Trophoblast cell (in vitro differentiated cells and primary cell): ENCODE measurements at regions not wholly inside any gene's neighbourhood (a gene's known extent, or its start where the extent isn't known, plus 50 kb on each side); places are given as distances from the start of the nearest gene placed in this dataset.

ENCODE experiments used
- DNase-seq, 2 donors: peaks; one replicate each; pipeline ENCODE4 v3.0.0-alpha.2; 2016
- H2AFZ ChIP-seq: 2 replicates; pipeline ENCODE4 v1.6.1; 2013; ENCODE audit warnings: low read length, moderate library complexity, mild to moderate bottlenecking; ENCODE audit not compliant: insufficient read depth, poor library complexity
- H2AK5ac ChIP-seq: 2 replicates; pipeline ENCODE4 v1.6.1; 2013; ENCODE audit warnings: mild to moderate bottlenecking, low read length
- H2BK120ac ChIP-seq: 2 replicates; pipeline ENCODE4 v1.6.1; 2013; ENCODE audit warnings: low read length, mild to moderate bottlenecking, moderate library complexity; ENCODE audit not compliant: insufficient read depth, poor library complexity
- H2BK12ac ChIP-seq: 2 replicates; pipeline ENCODE4 v1.6.1; 2013; ENCODE audit warnings: mild to moderate bottlenecking, low read length, moderate library complexity
- H2BK5ac ChIP-seq: 2 replicates; pipeline ENCODE4 v1.6.1; 2013; ENCODE audit warnings: low read length, low read depth, moderate library complexity, mild to moderate bottlenecking; ENCODE audit not compliant: poor library complexity
- H3K14ac ChIP-seq: 2 replicates; pipeline ENCODE4 v1.6.1; 2013; ENCODE audit warnings: mild to moderate bottlenecking, low read length
- H3K18ac ChIP-seq: 2 replicates; pipeline ENCODE4 v1.6.1; 2013; ENCODE audit warnings: mild to moderate bottlenecking, low read length
- H3K23ac ChIP-seq: 2 replicates; pipeline ENCODE4 v1.6.1; 2013; ENCODE audit warnings: low read length
- H3K27ac ChIP-seq: 2 replicates; pipeline ENCODE4 v1.5.1; 2013; ENCODE audit warnings: low read depth, mild to moderate bottlenecking, inconsistent platforms, low read length, moderate library complexity
- H3K27me3 ChIP-seq: 2 replicates; pipeline ENCODE4 v1.6.1; 2013; ENCODE audit warnings: inconsistent platforms, mild to moderate bottlenecking, low read length, moderate library complexity; ENCODE audit not compliant: insufficient read depth
- H3K36me3 ChIP-seq, 2 experiments: 1 replicate in 1 of 2; 2 replicates in 1 of 2; pipeline ENCODE4 v1.6.1; 2013; ENCODE audit warnings: low read length in 2 of 2, mild to moderate bottlenecking in 2 of 2, moderate library complexity in 1 of 2; ENCODE audit not compliant: insufficient read depth in 2 of 2, control insufficient read depth in 1 of 2
- H3K4ac ChIP-seq: 2 replicates; pipeline ENCODE4 v1.6.1; 2013; ENCODE audit warnings: low read depth, mild to moderate bottlenecking, low read length, moderate library complexity
- H3K4me1 ChIP-seq, 2 experiments: 1 replicate in 1 of 2; 2 replicates in 1 of 2; pipeline ENCODE4 v1.6.1; 2013; ENCODE audit warnings: low read length in 2 of 2, mild to moderate bottlenecking in 2 of 2, moderate library complexity in 1 of 2; ENCODE audit not compliant: insufficient read depth in 2 of 2, control insufficient read depth in 1 of 2
- H3K4me2 ChIP-seq: 2 replicates; pipeline ENCODE4 v1.6.1; 2013; ENCODE audit warnings: inconsistent platforms, mild to moderate bottlenecking, low read length, moderate library complexity
- H3K4me3 ChIP-seq: 2 replicates; pipeline ENCODE4 v1.5.1; 2013; ENCODE audit warnings: mild to moderate bottlenecking, low read depth, low read length, inconsistent platforms
- H3K79me1 ChIP-seq: one replicate; pipeline ENCODE4 v1.6.1; 2013; ENCODE audit warnings: low read length
- H3K79me2 ChIP-seq: 2 replicates; pipeline ENCODE4 v1.6.1; 2013; ENCODE audit warnings: low read length, mild to moderate bottlenecking; ENCODE audit not compliant: control insufficient read depth, insufficient read depth, poor library complexity
- H3K9ac ChIP-seq: 2 replicates; pipeline ENCODE4 v1.6.1; 2013; ENCODE audit warnings: mild to moderate bottlenecking, low read length
- H3K9me3 ChIP-seq: 2 replicates; pipeline ENCODE4 v1.6.1; 2013; ENCODE audit warnings: low read depth, mild to moderate bottlenecking, control low read depth, inconsistent platforms, low read length; ENCODE audit not compliant: insufficient read depth
- H4K12ac ChIP-seq: 2 replicates; pipeline ENCODE4 v1.6.1; 2013; ENCODE audit warnings: low read depth, mild to moderate bottlenecking, low read length, moderate library complexity
- H4K8ac ChIP-seq: 2 replicates; pipeline ENCODE4 v1.6.1; 2013; ENCODE audit warnings: low read depth, mild to moderate bottlenecking, low read length, moderate library complexity
- H4K91ac ChIP-seq: one replicate; pipeline ENCODE4 v1.6.1; 2013; ENCODE audit warnings: low read depth, mild to moderate bottlenecking, low read length, moderate library complexity
- WGBS: extraction: QIAGEN DNeasy Blood & Tissue Kit; methylation state at CpG from one replicate; pipeline ENCODE4 v1.1.7; 2013; ENCODE audit warnings: missing lambda C conversion rate; ENCODE audit not compliant: insufficient read length, insufficient coverage; ENCODE audit errors: extremely low coverage; 5-methylcytosine and 5-hydroxymethylcytosine counted together

DNA sequence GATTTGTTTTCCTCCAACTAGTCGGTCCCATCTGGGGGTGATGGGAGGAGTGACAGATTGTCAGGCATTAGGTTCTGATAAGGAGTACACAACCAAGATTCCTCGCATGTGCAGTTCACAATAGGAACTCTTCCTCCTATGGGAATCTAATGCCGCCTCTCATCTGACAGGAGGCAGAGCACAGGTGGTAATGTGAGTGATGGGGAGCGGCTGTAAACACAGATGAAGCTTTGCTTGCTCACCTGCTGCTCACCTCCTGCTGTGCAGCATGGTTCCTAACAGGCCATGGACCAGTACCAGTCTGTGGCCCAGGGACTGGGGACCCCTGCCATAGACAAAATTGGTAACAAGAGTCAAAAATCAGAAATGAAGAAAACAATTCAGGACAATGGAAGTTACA, 173.3 kb upstream of the HMHB1 start:
- WGBS: no CpG with 5 or more reads among the region's 4 CpGs

DNA sequence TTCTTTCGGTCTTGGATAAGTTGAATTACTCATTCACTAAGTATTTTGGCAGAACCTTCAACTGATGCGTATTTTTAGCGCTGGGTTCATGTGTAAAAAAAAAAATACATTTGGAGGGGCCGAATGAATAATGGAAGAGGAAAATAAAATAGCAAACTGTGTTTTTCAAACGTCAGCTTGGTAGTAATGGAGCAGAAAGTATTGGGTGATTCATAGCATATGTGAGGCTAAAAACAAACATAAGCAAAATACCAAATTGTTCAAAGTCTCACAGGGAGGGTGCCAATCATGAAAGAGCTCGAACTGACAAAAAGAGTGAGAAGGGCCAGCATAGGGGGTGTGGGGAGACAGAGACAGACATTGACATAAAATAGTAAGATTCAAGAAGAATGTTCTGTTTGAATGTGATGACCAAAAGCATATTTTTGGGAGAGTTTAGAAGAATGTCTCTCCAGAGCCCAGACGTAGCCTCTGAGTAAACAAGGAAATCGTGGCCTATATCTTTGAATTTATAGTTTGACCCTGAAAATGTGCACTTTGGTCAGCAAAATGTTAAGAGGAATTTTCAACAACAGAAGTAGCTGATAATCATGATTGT, 174.9 kb upstream of the HMHB1 start:
- Histone ChIP-seq H3K36me3 (no peaks in the 10 kb centered on the region), H3K18ac (no peak overlapping the region), H3K4me3 (no peak overlapping the region), H3K27me3 (no peaks in the 10 kb centered on the region), H2AFZ (no peak overlapping the region), H4K91ac (no peak overlapping the region), H4K12ac (no peak overlapping the region), H2BK5ac (no peak overlapping the region), H3K4me1 (no peaks in the 10 kb centered on the region), H4K8ac (no peak overlapping the region), H3K27ac (no peak overlapping the region), H3K14ac (no peak overlapping the region), H3K23ac (no peak overlapping the region), H3K4me2 (no peak overlapping the region), H3K4ac (no peak overlapping the region), H2BK12ac (no peak overlapping the region), H3K9ac (no peak overlapping the region), H3K79me1 (no peaks in the 10 kb centered on the region), H3K79me2 (no peaks in the 10 kb centered on the region), H2AK5ac (no peak overlapping the region), H3K9me3 (no peaks in the 10 kb centered on the region), H2BK120ac (no peak overlapping the region)
- no CpG with 5 or more reads among the region's 8 CpGs for WGBS
- DNase-seq: no peak

More for the DNA sequence above, 173.3 kb upstream of the HMHB1 start:
- no peaks in the 10 kb centered on the region for H3K79me2 ChIP-seq
- no peak overlapping the region for H3K18ac ChIP-seq
- H2AFZ ChIP-seq: no peak overlapping the region
- H3K4me1 ChIP-seq: no peaks in the 10 kb centered on the region
- no peak overlapping the region for H3K4me3 ChIP-seq
- H3K27ac ChIP-seq: no peak overlapping the region
- H2BK120ac ChIP-seq: no peak overlapping the region
- H3K23ac ChIP-seq: no peak overlapping the region
- no peak overlapping the region for H4K12ac ChIP-seq
- H3K9ac ChIP-seq: no peak overlapping the region
- H3K27me3 ChIP-seq: no peaks in the 10 kb centered on the region
- no peak overlapping the region for H3K14ac ChIP-seq
- H3K4ac ChIP-seq: no peak overlapping the region
- no peak overlapping the region for H4K91ac ChIP-seq
- H3K4me2 ChIP-seq: no peak overlapping the region
- H3K9me3 ChIP-seq: no peaks in the 10 kb centered on the region
- DNase-seq: no peak
- H3K79me1 ChIP-seq: no peaks in the 10 kb centered on the region
- H2AK5ac ChIP-seq: no peak overlapping the region
- H2BK12ac ChIP-seq: no peak overlapping the region
- H4K8ac ChIP-seq: no peak overlapping the region
- H3K36me3 ChIP-seq: no peaks in the 10 kb centered on the region
- H2BK5ac ChIP-seq: no peak overlapping the region

DNA sequence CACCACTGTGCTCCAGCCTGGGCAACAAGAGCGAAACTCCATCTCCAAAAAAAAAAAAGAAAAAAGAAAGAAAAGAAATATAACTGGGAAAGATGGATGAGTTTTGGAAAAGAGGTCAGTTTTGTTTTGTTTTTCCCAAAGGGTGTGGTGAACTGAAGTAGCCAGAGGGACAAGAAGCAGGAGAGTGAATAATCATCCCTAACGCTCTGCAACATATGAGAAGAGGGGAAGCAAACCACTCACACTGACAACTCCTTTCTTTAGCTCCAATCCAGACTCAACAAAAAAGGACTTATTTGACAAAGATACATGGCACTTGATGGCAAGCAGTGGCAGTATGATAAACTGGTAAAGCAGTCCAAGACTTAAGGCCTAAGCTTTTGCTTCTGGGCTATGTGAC, 176.1 kb upstream of the HMHB1 start:
- H3K4me3 ChIP-seq: no peak overlapping the region
- H3K4ac ChIP-seq: no peak overlapping the region
- no peak overlapping the region for H3K9ac ChIP-seq
- H3K27me3 ChIP-seq: no peaks in the 10 kb centered on the region
- no peak for DNase-seq
- H3K4me2 ChIP-seq: no peak overlapping the region
- no peak overlapping the region for H2AFZ ChIP-seq
- no peak overlapping the region for H3K23ac ChIP-seq
- no peak overlapping the region for H4K8ac ChIP-seq
- no peaks in the 10 kb centered on the region for H3K79me2 ChIP-seq
- no peak overlapping the region for H2AK5ac ChIP-seq
- H3K4me1 ChIP-seq: no peaks in the 10 kb centered on the region
- no peak overlapping the region for H4K91ac ChIP-seq
- no peak overlapping the region for H3K18ac ChIP-seq
- H2BK120ac ChIP-seq: no peak overlapping the region
- H4K12ac ChIP-seq: no peak overlapping the region
- no CpG with 5 or more reads among the region's 2 CpGs for WGBS
- no peaks in the 10 kb centered on the region for H3K79me1 ChIP-seq
- H3K27ac ChIP-seq: no peak overlapping the region
- no peak overlapping the region for H2BK5ac ChIP-seq
- H3K14ac ChIP-seq: no peak overlapping the region
- no peaks in the 10 kb centered on the region for H3K36me3 ChIP-seq
- H2BK12ac ChIP-seq: no peak overlapping the region
- H3K9me3 ChIP-seq: no peaks in the 10 kb centered on the region

DNA sequence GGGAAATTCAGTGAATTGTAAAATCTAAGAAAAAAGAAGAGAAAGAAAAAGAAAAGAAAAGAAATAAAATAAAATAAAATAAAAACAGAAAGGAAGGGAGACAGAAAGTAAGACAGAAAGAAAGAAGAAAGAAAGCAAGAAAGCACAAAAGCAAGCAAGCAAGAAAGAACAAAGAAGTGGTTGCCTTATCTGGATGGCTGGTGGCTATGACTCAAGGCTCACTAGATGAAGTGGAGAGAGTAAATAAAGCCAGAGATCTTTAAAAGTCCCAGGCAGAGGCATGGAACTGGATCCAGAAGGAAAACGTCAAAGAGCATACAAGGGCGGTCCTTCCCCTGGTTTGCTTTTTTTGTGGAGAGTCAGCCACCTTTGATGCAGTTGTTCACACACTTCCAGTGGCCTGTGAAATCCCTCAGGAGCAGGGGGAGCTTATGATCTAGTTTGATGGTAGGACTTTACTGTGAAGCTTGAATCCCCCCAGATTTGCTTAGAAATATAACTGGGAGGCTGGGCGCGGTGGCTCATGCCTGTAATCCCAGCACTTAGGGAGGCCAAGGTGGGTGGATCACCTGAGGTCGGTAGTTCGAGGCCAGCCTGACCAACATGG, 176.7 kb upstream of the HMHB1 start:
- H4K12ac ChIP-seq: no peak overlapping the region
- H3K27me3 ChIP-seq: no peaks in the 10 kb centered on the region
- no peak overlapping the region for H2BK120ac ChIP-seq
- H3K4ac ChIP-seq: no peak overlapping the region
- H3K14ac ChIP-seq: no peak overlapping the region
- H4K91ac ChIP-seq: no peak overlapping the region
- H2AFZ ChIP-seq: no peak overlapping the region
- H3K9ac ChIP-seq: no peak overlapping the region
- H2AK5ac ChIP-seq: no peak overlapping the region
- H3K9me3 ChIP-seq: no peaks in the 10 kb centered on the region
- H4K8ac ChIP-seq: no peak overlapping the region
- H3K36me3 ChIP-seq: no peaks in the 10 kb centered on the region
- H3K79me2 ChIP-seq: no peaks in the 10 kb centered on the region
- no peak overlapping the region for H2BK12ac ChIP-seq
- no peak overlapping the region for H2BK5ac ChIP-seq
- WGBS: no CpG with 5 or more reads among the region's 6 CpGs
- no peak overlapping the region for H3K4me2 ChIP-seq
- no peak overlapping the region for H3K18ac ChIP-seq
- H3K27ac ChIP-seq: no peak overlapping the region
- H3K4me3 ChIP-seq: no peak overlapping the region
- no peaks in the 10 kb centered on the region for H3K4me1 ChIP-seq
- no peak overlapping the region for H3K23ac ChIP-seq
- H3K79me1 ChIP-seq: no peaks in the 10 kb centered on the region
- no peak for DNase-seq
